Coronary artery (tissue), 2 donors: ENCODE measurements at regions not wholly inside any gene's neighbourhood (a gene's known extent, or its start where the extent isn't known, plus 50 kb on each side); places are given as distances from the start of the nearest gene placed in this dataset.
"Not testable (repeated sequence)": the region's sequence is repeated elsewhere in the genome, so short reads cannot be mapped to it uniquely, and the experiment has no call there.

Source experiments
- DNase-seq: peaks from one replicate; pipeline ENCODE4 v3.0.0-alpha.2; 2017; ENCODE audit warnings: low spot score
- H3K27ac ChIP-seq, 2 donors: fragments of 200-600 bp; sonication (generic); one replicate each; pipeline ENCODE4 v1.5.1; 2016 to 2019
- H3K4me3 ChIP-seq: fragments of 200-600 bp; sonication (generic); 2 replicates; pipeline ENCODE4 v1.5.1; 2016; ENCODE audit warnings: mild to moderate bottlenecking, moderate library complexity
- TF ChIP-seq, protein P1 (sequence below): fragments of 200-600 bp; sonication (generic); IDR thresholded peaks from one replicate; pipeline ENCODE4 v1.5.1; 2019; ENCODE audit warnings: antibody characterized with exemption

DNA sequence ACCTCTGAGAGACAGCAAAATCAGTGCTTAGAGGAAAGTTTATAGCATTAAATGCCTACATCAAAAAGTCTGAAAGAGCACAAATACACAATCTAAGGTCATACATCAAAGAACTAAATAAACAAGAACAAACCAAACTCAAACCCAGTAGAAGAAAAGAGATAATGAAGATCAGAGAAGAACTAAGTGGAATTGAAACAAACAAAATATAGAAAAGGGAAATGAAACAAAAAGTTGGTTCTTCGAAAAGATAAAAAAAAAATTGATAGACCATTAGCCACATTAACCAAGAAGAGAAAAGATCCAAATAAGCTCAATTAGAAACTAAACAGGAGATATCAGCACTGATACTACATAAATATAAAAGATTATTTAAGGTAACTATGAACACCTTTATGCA is 280.0 kb upstream of the NRG3 start:
- DNase-seq: no peak
- TF ChIP-seq, protein P1, sequence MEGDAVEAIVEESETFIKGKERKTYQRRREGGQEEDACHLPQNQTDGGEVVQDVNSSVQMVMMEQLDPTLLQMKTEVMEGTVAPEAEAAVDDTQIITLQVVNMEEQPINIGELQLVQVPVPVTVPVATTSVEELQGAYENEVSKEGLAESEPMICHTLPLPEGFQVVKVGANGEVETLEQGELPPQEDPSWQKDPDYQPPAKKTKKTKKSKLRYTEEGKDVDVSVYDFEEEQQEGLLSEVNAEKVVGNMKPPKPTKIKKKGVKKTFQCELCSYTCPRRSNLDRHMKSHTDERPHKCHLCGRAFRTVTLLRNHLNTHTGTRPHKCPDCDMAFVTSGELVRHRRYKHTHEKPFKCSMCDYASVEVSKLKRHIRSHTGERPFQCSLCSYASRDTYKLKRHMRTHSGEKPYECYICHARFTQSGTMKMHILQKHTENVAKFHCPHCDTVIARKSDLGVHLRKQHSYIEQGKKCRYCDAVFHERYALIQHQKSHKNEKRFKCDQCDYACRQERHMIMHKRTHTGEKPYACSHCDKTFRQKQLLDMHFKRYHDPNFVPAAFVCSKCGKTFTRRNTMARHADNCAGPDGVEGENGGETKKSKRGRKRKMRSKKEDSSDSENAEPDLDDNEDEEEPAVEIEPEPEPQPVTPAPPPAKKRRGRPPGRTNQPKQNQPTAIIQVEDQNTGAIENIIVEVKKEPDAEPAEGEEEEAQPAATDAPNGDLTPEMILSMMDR: no peak

DNA sequence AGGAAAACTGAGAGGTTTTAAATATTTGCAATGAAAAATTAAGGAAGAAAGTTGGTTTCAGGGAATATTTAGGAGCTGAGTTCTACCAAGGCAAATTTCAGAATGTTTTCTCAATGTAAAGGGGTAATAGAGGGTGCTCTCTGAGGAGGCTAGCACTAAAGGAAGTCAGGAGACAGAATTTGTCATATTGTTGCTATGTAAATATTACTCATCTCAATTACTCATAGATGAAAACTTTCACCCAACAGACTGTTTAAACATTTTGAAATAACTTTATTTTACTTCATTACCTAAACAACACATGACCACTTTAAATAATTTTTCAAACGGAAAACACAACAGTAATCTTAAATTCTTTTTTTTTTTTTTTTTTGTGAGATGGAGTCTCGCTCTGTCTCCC is 274.8 kb upstream of the NRG3 start:
- no peak for DNase-seq
- TF ChIP-seq, protein P1: no peak
- Histone ChIP-seq H3K27ac (no peak overlapping the region), H3K4me3 (no peak overlapping the region)

More for the DNA sequence above, 280.0 kb upstream of the NRG3 start:
- Histone ChIP-seq H3K4me3 (no peak overlapping the region), H3K27ac (no peak overlapping the region)

DNA sequence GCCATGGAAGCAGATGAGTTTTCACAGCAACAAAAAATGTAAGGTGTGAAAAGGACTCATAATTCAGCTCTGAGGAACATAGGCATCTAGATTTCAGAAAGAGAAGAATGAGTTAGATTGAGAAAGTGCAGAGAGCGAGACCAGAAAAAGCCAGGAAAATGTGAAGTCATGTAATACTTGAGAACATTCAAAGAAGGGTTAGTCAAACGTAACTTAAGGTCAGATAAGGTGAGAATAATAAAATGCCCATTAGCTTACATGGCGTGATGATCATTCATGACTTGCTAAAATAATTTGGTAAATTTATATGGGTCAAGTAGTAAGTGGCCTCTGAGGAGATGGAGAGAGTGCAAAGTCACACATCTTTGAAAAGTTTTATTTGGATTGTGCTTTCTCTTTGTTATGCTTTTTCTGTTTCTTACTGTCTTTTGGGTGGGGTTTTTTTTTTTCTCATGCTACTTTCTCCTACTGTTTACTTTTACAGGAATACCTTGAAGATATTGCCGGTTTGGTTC is 271.8 kb upstream of the NRG3 start:
- TF ChIP-seq, protein P1: no peak

DNA sequence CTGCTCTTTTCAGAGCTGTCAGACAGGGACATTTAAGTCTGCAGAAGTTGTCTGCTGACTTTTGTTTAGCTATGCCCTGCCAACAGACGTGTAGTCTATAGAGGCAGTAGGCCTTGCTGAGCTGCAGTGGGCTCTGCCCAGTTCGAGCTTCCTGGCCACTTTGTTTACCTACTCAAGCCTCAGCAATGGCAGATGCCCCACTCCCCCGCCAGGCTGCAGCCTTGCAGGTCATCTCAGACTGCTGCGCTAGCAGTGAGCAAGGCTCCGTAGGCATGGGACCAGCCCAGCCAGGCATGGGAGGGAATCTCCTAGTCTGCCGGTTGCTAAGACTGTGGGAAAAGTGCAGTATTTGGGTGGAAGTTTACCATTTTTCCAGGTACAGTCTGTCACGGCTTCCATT is 230.5 kb upstream of the NRG3 start:
- H3K27ac ChIP-seq, H3K4me3 ChIP-seq, DNase-seq: not testable (repeated sequence)

More for the DNA sequence above, 271.8 kb upstream of the NRG3 start:
- DNase-seq: no peak
- H3K27ac ChIP-seq: no peak overlapping the region
- H3K4me3 ChIP-seq: no peak overlapping the region

DNA sequence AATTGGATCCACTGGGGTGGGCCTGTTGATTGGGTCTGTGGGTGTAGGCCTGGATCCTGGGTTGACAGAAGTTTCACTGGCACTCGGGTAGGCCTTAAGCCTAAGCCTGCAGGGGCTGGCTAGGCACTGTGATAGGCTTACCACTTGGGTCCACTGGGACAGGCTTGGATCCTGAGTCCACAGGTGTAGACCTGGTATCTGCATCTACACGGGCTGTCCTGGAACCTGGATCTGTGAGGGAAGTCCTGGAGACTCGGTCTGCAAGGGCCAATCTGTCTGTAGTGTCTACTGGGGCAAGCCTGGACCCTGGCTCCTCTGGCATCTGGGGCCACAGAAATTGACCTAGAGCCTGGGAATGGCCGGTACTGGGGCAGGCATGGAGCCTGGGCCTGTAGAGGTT is 219.0 kb upstream of the NRG3 start:
- H3K4me3 ChIP-seq: no peak overlapping the region
- H3K27ac ChIP-seq: no peak overlapping the region
- TF ChIP-seq, protein P1: no peak
- DNase-seq: no peak

DNA sequence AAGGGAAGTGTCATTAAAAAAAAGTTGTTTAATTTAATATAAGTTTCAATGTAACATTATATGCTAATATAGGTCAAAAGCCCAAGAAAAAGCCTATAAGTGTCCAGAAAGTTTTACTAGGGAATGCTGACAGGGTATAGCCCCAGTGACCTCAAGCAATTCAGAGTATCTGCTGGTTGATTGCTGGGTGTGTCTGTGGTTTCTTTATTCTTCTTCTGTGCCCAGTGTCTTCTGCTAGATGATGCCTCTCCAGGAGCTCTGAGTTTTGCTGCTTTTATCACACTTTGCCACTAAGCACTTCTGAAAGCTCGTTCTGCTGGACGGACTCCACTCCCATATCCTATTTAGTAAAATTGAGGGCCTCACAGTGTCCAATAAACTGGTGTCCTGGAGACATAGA is 212.2 kb upstream of the NRG3 start:
- TF ChIP-seq, protein P1: no peak
- Histone ChIP-seq H3K27ac (no peak overlapping the region), H3K4me3 (no peak overlapping the region)
- no peak for DNase-seq

DNA sequence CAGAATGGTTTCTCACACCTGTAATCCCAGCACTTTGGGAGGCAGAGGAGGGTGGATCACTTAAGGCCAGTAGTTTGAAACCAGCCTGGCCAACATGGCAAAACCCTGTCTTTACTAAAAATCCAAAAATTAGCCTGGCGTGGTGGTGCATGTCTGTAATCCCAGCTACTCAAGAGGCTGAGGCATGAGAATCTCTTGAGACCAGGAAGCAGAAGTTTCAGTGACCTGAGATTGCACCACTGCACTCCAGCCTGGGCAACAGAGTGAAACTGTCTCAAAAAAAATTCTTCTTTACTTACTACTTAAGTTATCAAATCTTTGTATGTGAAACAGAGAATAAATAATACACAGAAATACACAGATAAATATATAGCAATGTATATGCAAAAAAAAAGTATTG is 210.2 kb upstream of the NRG3 start:
- DNase-seq, H3K27ac ChIP-seq, H3K4me3 ChIP-seq: not testable (repeated sequence)

DNA sequence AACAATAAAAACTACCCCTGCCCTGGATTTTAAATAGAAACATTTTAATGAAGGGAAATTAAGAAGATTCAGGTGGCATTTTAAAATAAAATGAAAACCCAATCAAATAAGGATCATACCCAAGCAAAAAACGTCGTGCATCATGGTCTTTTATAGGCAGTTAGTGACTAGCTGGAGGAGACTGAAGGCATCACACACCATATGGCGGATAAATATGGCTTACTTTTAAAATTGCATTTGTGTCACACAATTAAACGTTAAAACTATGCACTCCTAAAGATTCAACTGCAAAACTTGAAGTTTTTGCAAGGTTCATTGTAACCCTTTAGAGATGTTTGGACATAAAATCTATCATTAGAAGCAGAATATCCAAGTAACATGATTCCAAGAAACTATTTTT is 200.1 kb upstream of the NRG3 start:
- TF ChIP-seq, protein P1: no peak
- Histone ChIP-seq H3K27ac (no peak overlapping the region), H3K4me3 (no peak overlapping the region)
- DNase-seq: no peak
